ENCODE measurements at regions not wholly inside any gene's neighbourhood (a gene's known extent, or its start where the extent isn't known, plus 50 kb on each side); places are given as distances from the start of the nearest gene placed in this dataset.
A peak's percentile ranks its signal among the peaks of the same experiment; 100 is the strongest.

- Histone ChIP-seq H3K4me1 (ENCODE audit: control insufficient read depth, insufficient read depth, low read length) (no peaks in the 10 kb centered on the region), H3K27ac (ENCODE audit: low read depth, low read length) (no peak overlapping the region), H3K27me3 (ENCODE audit: control insufficient read depth, insufficient read depth, low read length) (no peaks in the 10 kb centered on the region), H3K9ac (ENCODE audit: low read length) (no peak overlapping the region), H3K4me3 (ENCODE audit: low read depth, low read length) (no peak overlapping the region), H3K36me3 (ENCODE audit: control insufficient read depth, insufficient read depth, low read length) (no peaks in the 10 kb centered on the region), H3K9me3 (ENCODE audit: control insufficient read depth, insufficient read depth, low read depth, low read length) (peaks cover 8% of the 10 kb centered on the region; the same call in 1 of the 2 replicates)
Observed at GRCh38 chr5:51843893-51844292, 460.6 kb downstream of the ISL1 start.

GRCh38 chr5:51846015-51846414 lies 462.8 kb downstream of the ISL1 start:
- no peak overlapping the region for H3K4me3 ChIP-seq (ENCODE audit: low read depth, low read length)
- H3K27ac ChIP-seq (ENCODE audit: low read depth, low read length) = no peak overlapping the region

GRCh38 chr5:51859624-51860023 lies 476.4 kb downstream of the ISL1 start:
- H3K27ac ChIP-seq (ENCODE audit: low read depth, low read length) = no peak overlapping the region
- no peaks in the 10 kb centered on the region for H3K36me3 ChIP-seq (ENCODE audit: control insufficient read depth, insufficient read depth, low read length)
- no peak overlapping the region for H3K9ac ChIP-seq (ENCODE audit: low read length)
- H3K4me1 ChIP-seq (ENCODE audit: control insufficient read depth, insufficient read depth, low read length) = peaks cover 9% of the 10 kb centered on the region
- H3K27me3 ChIP-seq (ENCODE audit: control insufficient read depth, insufficient read depth, low read length) = no peaks in the 10 kb centered on the region
- no peak overlapping the region for H3K4me3 ChIP-seq (ENCODE audit: low read depth, low read length)
- no peaks in the 10 kb centered on the region for H3K9me3 ChIP-seq (ENCODE audit: control insufficient read depth, insufficient read depth, low read depth, low read length)

More at GRCh38 chr5:51846015-51846414, 462.8 kb downstream of the ISL1 start:
- Histone ChIP-seq H3K4me1 (ENCODE audit: control insufficient read depth, insufficient read depth, low read length) (no peaks in the 10 kb centered on the region), H3K27me3 (ENCODE audit: control insufficient read depth, insufficient read depth, low read length) (no peaks in the 10 kb centered on the region), H3K36me3 (ENCODE audit: control insufficient read depth, insufficient read depth, low read length) (no peaks in the 10 kb centered on the region), H3K9ac (ENCODE audit: low read length) (no peak overlapping the region), H3K9me3 (ENCODE audit: control insufficient read depth, insufficient read depth, low read depth, low read length) (peaks cover 8% of the 10 kb centered on the region; the same call in 1 of the 2 replicates)

GRCh38 chr5:51860532-51861018 lies 477.3 kb downstream of the ISL1 start:
- peaks cover 9% of the 10 kb centered on the region for H3K4me1 ChIP-seq (ENCODE audit: control insufficient read depth, insufficient read depth, low read length)
- H3K36me3 ChIP-seq (ENCODE audit: control insufficient read depth, insufficient read depth, low read length) = no peaks in the 10 kb centered on the region
- no peaks in the 10 kb centered on the region for H3K9me3 ChIP-seq (ENCODE audit: control insufficient read depth, insufficient read depth, low read depth, low read length)
- no peak overlapping the region for H3K27ac ChIP-seq (ENCODE audit: low read depth, low read length)
- no peak overlapping the region for H3K4me3 ChIP-seq (ENCODE audit: low read depth, low read length)
- no peak overlapping the region for H3K9ac ChIP-seq (ENCODE audit: low read length)
- H3K27me3 ChIP-seq (ENCODE audit: control insufficient read depth, insufficient read depth, low read length) = no peaks in the 10 kb centered on the region

GRCh38 chr5:51872144-51872543 lies 488.9 kb downstream of the ISL1 start:
- Histone ChIP-seq H3K9me3 (ENCODE audit: control insufficient read depth, insufficient read depth, low read depth, low read length) (peaks cover 28% of the 10 kb centered on the region), H3K27ac (ENCODE audit: low read depth, low read length) (no peak overlapping the region), H3K4me3 (ENCODE audit: low read depth, low read length) (no peak overlapping the region)

GRCh38 chr5:51881901-51882300 lies 498.7 kb downstream of the ISL1 start:
- Histone ChIP-seq H3K27ac (ENCODE audit: low read depth, low read length) (peak overlapping the region; percentile 83), H3K4me1 (ENCODE audit: control insufficient read depth, insufficient read depth, low read length) (peaks cover 25% of the 10 kb centered on the region), H3K9me3 (ENCODE audit: control insufficient read depth, insufficient read depth, low read depth, low read length) (no peaks in the 10 kb centered on the region), H3K27me3 (ENCODE audit: control insufficient read depth, insufficient read depth, low read length) (no peaks in the 10 kb centered on the region), H3K36me3 (ENCODE audit: control insufficient read depth, insufficient read depth, low read length) (no peaks in the 10 kb centered on the region), H3K4me3 (ENCODE audit: low read depth, low read length) (peak overlapping the region; percentile 37), H3K9ac (ENCODE audit: low read length) (peak overlapping the region; percentile 18)

More at GRCh38 chr5:51872144-51872543, 488.9 kb downstream of the ISL1 start:
- Histone ChIP-seq H3K4me1 (ENCODE audit: control insufficient read depth, insufficient read depth, low read length) (no peaks in the 10 kb centered on the region), H3K36me3 (ENCODE audit: control insufficient read depth, insufficient read depth, low read length) (no peaks in the 10 kb centered on the region), H3K27me3 (ENCODE audit: control insufficient read depth, insufficient read depth, low read length) (no peaks in the 10 kb centered on the region), H3K9ac (ENCODE audit: low read length) (no peak overlapping the region)

GRCh38 chr5:51882647-51883046 lies 499.4 kb downstream of the ISL1 start:
- H3K9ac ChIP-seq (ENCODE audit: low read length) = peak overlapping the region; percentile 18
- H3K4me1 ChIP-seq (ENCODE audit: control insufficient read depth, insufficient read depth, low read length) = peaks cover 25% of the 10 kb centered on the region
- no peaks in the 10 kb centered on the region for H3K36me3 ChIP-seq (ENCODE audit: control insufficient read depth, insufficient read depth, low read length)
- no peaks in the 10 kb centered on the region for H3K9me3 ChIP-seq (ENCODE audit: control insufficient read depth, insufficient read depth, low read depth, low read length)
- H3K27ac ChIP-seq (ENCODE audit: low read depth, low read length) = peak overlapping the region; percentile 83
- no peaks in the 10 kb centered on the region for H3K27me3 ChIP-seq (ENCODE audit: control insufficient read depth, insufficient read depth, low read length)
- peak overlapping the region; percentile 37 for H3K4me3 ChIP-seq (ENCODE audit: low read depth, low read length)

- Histone ChIP-seq H3K9me3 (ENCODE audit: control insufficient read depth, insufficient read depth, low read depth, low read length) (no peaks in the 10 kb centered on the region), H3K4me3 (ENCODE audit: low read depth, low read length) (no peak overlapping the region), H3K9ac (ENCODE audit: low read length) (no peak overlapping the region), H3K27ac (ENCODE audit: low read depth, low read length) (no peak overlapping the region), H3K27me3 (ENCODE audit: control insufficient read depth, insufficient read depth, low read length) (no peaks in the 10 kb centered on the region), H3K36me3 (ENCODE audit: control insufficient read depth, insufficient read depth, low read length) (no peaks in the 10 kb centered on the region), H3K4me1 (ENCODE audit: control insufficient read depth, insufficient read depth, low read length) (no peaks in the 10 kb centered on the region)
Observed at GRCh38 chr5:51889703-51890102, 506.5 kb downstream of the ISL1 start.

- Histone ChIP-seq H3K9me3 (ENCODE audit: control insufficient read depth, insufficient read depth, low read depth, low read length) (no peaks in the 10 kb centered on the region), H3K27ac (ENCODE audit: low read depth, low read length) (no peak overlapping the region), H3K4me3 (ENCODE audit: low read depth, low read length) (no peak overlapping the region), H3K9ac (ENCODE audit: low read length) (no peak overlapping the region), H3K36me3 (ENCODE audit: control insufficient read depth, insufficient read depth, low read length) (no peaks in the 10 kb centered on the region), H3K27me3 (ENCODE audit: control insufficient read depth, insufficient read depth, low read length) (no peaks in the 10 kb centered on the region), H3K4me1 (ENCODE audit: control insufficient read depth, insufficient read depth, low read length) (no peaks in the 10 kb centered on the region)
Observed at GRCh38 chr5:51890435-51891116, 507.3 kb downstream of the ISL1 start.

GRCh38 chr5:51892680-51893079 lies 509.4 kb downstream of the ISL1 start:
- H3K9ac ChIP-seq (ENCODE audit: low read length) = no peak overlapping the region

GRCh38 chr5:51895834-51896233 lies 512.6 kb downstream of the ISL1 start:
- Histone ChIP-seq H3K27ac (ENCODE audit: low read depth, low read length) (no peak overlapping the region), H3K9me3 (ENCODE audit: control insufficient read depth, insufficient read depth, low read depth, low read length) (no peaks in the 10 kb centered on the region), H3K27me3 (ENCODE audit: control insufficient read depth, insufficient read depth, low read length) (no peaks in the 10 kb centered on the region), H3K4me1 (ENCODE audit: control insufficient read depth, insufficient read depth, low read length) (no peaks in the 10 kb centered on the region), H3K9ac (ENCODE audit: low read length) (no peak overlapping the region), H3K36me3 (ENCODE audit: control insufficient read depth, insufficient read depth, low read length) (no peaks in the 10 kb centered on the region), H3K4me3 (ENCODE audit: low read depth, low read length) (no peak overlapping the region)

More at GRCh38 chr5:51892680-51893079, 509.4 kb downstream of the ISL1 start:
- Histone ChIP-seq H3K36me3 (ENCODE audit: control insufficient read depth, insufficient read depth, low read length) (no peaks in the 10 kb centered on the region), H3K4me3 (ENCODE audit: low read depth, low read length) (no peak overlapping the region), H3K27ac (ENCODE audit: low read depth, low read length) (no peak overlapping the region), H3K4me1 (ENCODE audit: control insufficient read depth, insufficient read depth, low read length) (no peaks in the 10 kb centered on the region), H3K27me3 (ENCODE audit: control insufficient read depth, insufficient read depth, low read length) (no peaks in the 10 kb centered on the region), H3K9me3 (ENCODE audit: control insufficient read depth, insufficient read depth, low read depth, low read length) (no peaks in the 10 kb centered on the region)
